ENCODE measurements at regions not wholly inside any gene's neighbourhood (a gene's known extent, or its start where the extent isn't known, plus 50 kb on each side); places are given as distances from the start of the nearest gene placed in this dataset.

- TF ChIP-seq CTCF (IDR thresholded peaks at IDR 0.05; ENCODE audit: low read depth, low read length, poor library complexity, severe bottlenecking): no peak
- TF ChIP-seq EZH2phosphoT487 (IDR thresholded peaks at IDR 0.05; ENCODE audit: borderline replicate concordance, low read length): no peak
Measured at GRCh38 chr9:74066128-74066527, 431.0 kb upstream of the RORB start.

Measured in DOHH2 (cell line).